Transverse colon (tissue), 4 donors: ENCODE measurements at regions not wholly inside any gene's neighbourhood (a gene's known extent, or its start where the extent isn't known, plus 50 kb on each side); places are given as distances from the start of the nearest gene placed in this dataset.

ENCODE experiments used
- DNase-seq: peaks from one replicate; pipeline ENCODE4 v3.0.0-alpha.2; 2019
- H3K27ac ChIP-seq, 4 donors: fragments of 200-600 bp; sonication (generic); 2 replicates each; pipeline ENCODE4 v1.5.1; 2016 to 2018; ENCODE audit warnings: inconsistent platforms in 4 of 4
- H3K27me3 ChIP-seq: fragments of 200-600 bp; sonication (generic); 2 replicates; pipeline ENCODE4 v1.5.1; 2017; ENCODE audit warnings: inconsistent platforms
- H3K36me3 ChIP-seq, 4 donors: fragments of 200-600 bp; sonication (generic); 2 replicates each; pipeline ENCODE4 v1.5.1; 2017 to 2019; ENCODE audit warnings: inconsistent platforms in 4 of 4
- H3K4me1 ChIP-seq, 4 donors: fragments of 200-600 bp; sonication (generic); 2 replicates each; pipeline ENCODE4 v1.5.1; 2017 to 2020; ENCODE audit warnings: inconsistent platforms in 4 of 4
- H3K4me3 ChIP-seq, 4 donors: fragments of 200-600 bp; sonication (generic); 1 replicate in 1 of 4; 2 replicates in 3 of 4; pipeline versions ENCODE4 v1.5.1 to v1.6.1; 2017 to 2019; ENCODE audit warnings: inconsistent platforms in 4 of 4
- H3K9me3 ChIP-seq, 2 donors: fragments of 200-600 bp; sonication (generic); 2 replicates each; pipeline ENCODE4 v1.5.1; 2017 to 2019; ENCODE audit warnings: inconsistent platforms in 2 of 2
- CTCF ChIP-seq, 5 experiments: fragments of 200-600 bp in 3 of 5; fragments of 450-650 bp in 2 of 5; sonication (generic) in 3 of 5; IDR thresholded peaks; 1 replicate in 2 of 5; 2 replicates in 3 of 5; pipeline ENCODE4 v1.5.1; 2016 to 2017; ENCODE audit warnings: antibody characterized with exemption in 5 of 5, inconsistent platforms in 3 of 5, mild to moderate bottlenecking in 2 of 5, moderate library complexity in 1 of 5
- EP300 ChIP-seq: sonication (generic); formaldehyde crosslinking; IDR thresholded peaks from one replicate; pipeline ENCODE4 v1.6.1; 2017; ENCODE audit warnings: antibody characterized with exemption, low read depth
- POLR2A ChIP-seq: fragments of 450-650 bp; IDR thresholded peaks from one replicate; pipeline ENCODE4 v1.6.1; 2016; ENCODE audit warnings: antibody characterized with exemption, mild to moderate bottlenecking, moderate library complexity
- POLR2AphosphoS5 ChIP-seq, 3 donors: sonication (generic); formaldehyde crosslinking; IDR thresholded peaks; one replicate each; pipeline ENCODE4 v1.6.1; 2016; ENCODE audit warnings: antibody characterized with exemption in 3 of 3
- WGBS, 2 donors: methylation state at CpG; one replicate each; pipeline ENCODE4 v1.1.5; 2018; ENCODE audit warnings: low coverage in 1 of 2; 5-methylcytosine and 5-hydroxymethylcytosine counted together
- in situ Hi-C, 4 donors: fragments of 200-750 bp; cut with MboI; loops; one replicate each; pipeline versions ENCODE4 v1.15.0 to v1.15.1; 2017; ENCODE audit warnings: low sequenced_read_pairs in 3 of 4, low pct_ligation_motif_present in 1 of 4, low pct_unique_long_range_greater_than_20kb in 1 of 4
- intact Hi-C: fragments of 100-400 bp; cut with DNase I; formaldehyde crosslinking; loops from one replicate; pipeline ENCODE4 v1.15.1; 2023; ENCODE audit warnings: low total_unique reads

- intact Hi-C loops (no loop called here), in situ Hi-C loops (no loop called here)
- no peak for DNase-seq
- Histone ChIP-seq H3K27ac (no peak overlapping the region), H3K36me3 (no peaks in the 10 kb centered on the region), H3K9me3 (no peaks in the 10 kb centered on the region), H3K4me3 (no peak overlapping the region), H3K4me1 (no peaks in the 10 kb centered on the region), H3K27me3 (no peaks in the 10 kb centered on the region)
- TF ChIP-seq CTCF (IDR thresholded peaks at IDR 0.05) (no peak), POLR2A (no peak), POLR2AphosphoS5 (IDR thresholded peaks at IDR 0.05) (no peak), EP300 (no peak)
- WGBS, 2 donors: 80% methylated on average over 17 of the region's 19 CpGs; no CpG with 5 or more reads in 1 of the 2 donors
Measured at GRCh38 chr10:124233546-124234138, 140.2 kb upstream of the CHST15 start.

GRCh38 chr10:124232686-124233545 lies 139.5 kb upstream of the CHST15 start:
- WGBS, 2 donors: 59 to 76% methylated on average over 8 to 16 of the region's 16 CpGs
- TF ChIP-seq EP300 (no peak), POLR2A (no peak), POLR2AphosphoS5 (IDR thresholded peaks at IDR 0.05) (no peak), CTCF (IDR thresholded peaks at IDR 0.05) (no peak)
- Histone ChIP-seq H3K4me3 (no peak overlapping the region), H3K36me3 (no peaks in the 10 kb centered on the region), H3K4me1 (no peaks in the 10 kb centered on the region), H3K9me3 (no peaks in the 10 kb centered on the region), H3K27ac (no peak overlapping the region), H3K27me3 (no peaks in the 10 kb centered on the region)
- intact Hi-C loops: no loop called here
- DNase-seq: no peak
- in situ Hi-C loops: no loop called here

GRCh38 chr10:124231168-124232155 lies 138.1 kb upstream of the CHST15 start:
- WGBS, 2 donors: 71 to 83% methylated on average over 1 to 8 of the region's 8 CpGs
- Histone ChIP-seq H3K4me1 (no peaks in the 10 kb centered on the region), H3K9me3 (no peaks in the 10 kb centered on the region), H3K27me3 (no peaks in the 10 kb centered on the region), H3K27ac (no peak overlapping the region), H3K4me3 (no peak overlapping the region), H3K36me3 (no peaks in the 10 kb centered on the region)
- no peak for DNase-seq
- intact Hi-C loops (no loop called here), in situ Hi-C loops (no loop called here)
- TF ChIP-seq CTCF (IDR thresholded peaks at IDR 0.05) (no peak), POLR2A (no peak), EP300 (no peak), POLR2AphosphoS5 (IDR thresholded peaks at IDR 0.05) (no peak)
